C4-2B (cell line): ENCODE measurements at regions not wholly inside any gene's neighbourhood (a gene's known extent, or its start where the extent isn't known, plus 50 kb on each side); places are given as distances from the start of the nearest gene placed in this dataset.

Source experiments
- CTCF ChIP-seq: fragments of 450-650 bp; conservative IDR thresholded peaks from 2 replicates; pipeline ENCODE4 v1.5.1; 2017; ENCODE audit warnings: mild to moderate bottlenecking
- ZFX ChIP-seq: fragments of 450-650 bp; IDR thresholded peaks from 2 replicates; pipeline ENCODE4 v1.6.1; 2017

- TF ChIP-seq CTCF = no peak
- TF ChIP-seq ZFX = no peak
These were observed 221.6 kb downstream of the CDC5L start for GRCh38 chr6:44609051-44609612.
